RPMI7951 (cell line): ENCODE measurements at regions not wholly inside any gene's neighbourhood (a gene's known extent, or its start where the extent isn't known, plus 50 kb on each side); places are given as distances from the start of the nearest gene placed in this dataset.
"Not testable (repeated sequence)": the region's sequence is repeated elsewhere in the genome, so short reads cannot be mapped to it uniquely, and the experiment has no call there.

Experiments used
- DNase-seq: peaks from one replicate; pipeline ENCODE4 v3.0.0-alpha.2; 2012; ENCODE audit warnings: low read depth

- no peak for DNase-seq
Observed at GRCh38 chr5:57750891-57751290, 268.3 kb upstream of the ACTBL2 start.

- DNase-seq = no peak
Observed at GRCh38 chr5:57750282-57750681, 267.7 kb upstream of the ACTBL2 start.

- no peak for DNase-seq
Observed at GRCh38 chr5:57749396-57749795, 266.8 kb upstream of the ACTBL2 start.

GRCh38 chr5:57745700-57746651 is 263.4 kb upstream of the ACTBL2 start:
- no peak for DNase-seq

- no peak for DNase-seq
Observed at GRCh38 chr5:57745029-57745428, 262.4 kb upstream of the ACTBL2 start.

- no peak for DNase-seq
Observed at GRCh38 chr5:57741336-57741735, 258.7 kb upstream of the ACTBL2 start.

- no peak for DNase-seq
Observed at GRCh38 chr5:57738787-57739186, 256.2 kb upstream of the ACTBL2 start.

GRCh38 chr5:57738301-57738700 is 255.7 kb upstream of the ACTBL2 start:
- DNase-seq = no peak

- DNase-seq = no peak
Observed at GRCh38 chr5:57736716-57737115, 254.1 kb upstream of the ACTBL2 start.

- peak; percentile 89 for DNase-seq
Observed at GRCh38 chr5:57735279-57736153, 252.9 kb upstream of the ACTBL2 start.

- no peak for DNase-seq
Observed at GRCh38 chr5:57734296-57734695, 251.7 kb upstream of the ACTBL2 start.

GRCh38 chr5:57727591-57727990 is 245.0 kb upstream of the ACTBL2 start:
- DNase-seq = no peak

GRCh38 chr5:57725658-57726504 is 243.3 kb upstream of the ACTBL2 start:
- peak; percentile 85 for DNase-seq

GRCh38 chr5:57724836-57725235 is 242.2 kb upstream of the ACTBL2 start:
- DNase-seq = peak; percentile 68

GRCh38 chr5:57721226-57721625 is 238.6 kb upstream of the ACTBL2 start:
- DNase-seq = no peak

- DNase-seq = no peak
Observed at GRCh38 chr5:57720656-57721055, 238.0 kb upstream of the ACTBL2 start.

GRCh38 chr5:57719216-57719615 is 236.6 kb upstream of the ACTBL2 start:
- DNase-seq = no peak

GRCh38 chr5:57718155-57718554 is 235.5 kb upstream of the ACTBL2 start:
- peak; percentile 68 for DNase-seq

GRCh38 chr5:57717555-57717954 is 234.9 kb upstream of the ACTBL2 start:
- no peak for DNase-seq

- DNase-seq = no peak
Observed at GRCh38 chr5:57716661-57717060, 234.1 kb upstream of the ACTBL2 start.

- no peak for DNase-seq
Observed at GRCh38 chr5:57715296-57715695, 232.7 kb upstream of the ACTBL2 start.

- not testable (repeated sequence) for DNase-seq
Observed at GRCh38 chr5:57713535-57713934, 230.9 kb upstream of the ACTBL2 start.
